Testis (tissue), 2 donors: ENCODE measurements at regions not wholly inside any gene's neighbourhood (a gene's known extent, or its start where the extent isn't known, plus 50 kb on each side); places are given as distances from the start of the nearest gene placed in this dataset.

Experiments
- DNase-seq: peaks from one replicate; pipeline ENCODE4 v3.0.0-alpha.2; 2019
- H3K27ac ChIP-seq, 2 donors: fragments of 200-600 bp; sonication (generic); one replicate each; pipeline ENCODE4 v1.5.1; 2019
- H3K27me3 ChIP-seq: fragments of 200-600 bp; sonication (generic); one replicate; pipeline ENCODE4 v1.5.1; 2019
- H3K36me3 ChIP-seq: fragments of 200-600 bp; sonication (generic); one replicate; pipeline ENCODE4 v1.5.1; 2017; ENCODE audit warnings: low read depth; ENCODE audit errors: missing control alignments
- H3K4me1 ChIP-seq: fragments of 200-600 bp; sonication (generic); one replicate; pipeline ENCODE4 v1.5.1; 2019
- H3K4me3 ChIP-seq, 2 donors: fragments of 200-600 bp; sonication (generic); one replicate each; pipeline ENCODE4 v1.5.1; 2017 to 2019
- H3K9me3 ChIP-seq: fragments of 200-600 bp; sonication (generic); one replicate; pipeline ENCODE4 v1.5.1; 2017
- POLR2A ChIP-seq: fragments of 450-650 bp; IDR thresholded peaks from one replicate; pipeline ENCODE4 v1.6.1; 2017; ENCODE audit warnings: antibody characterized with exemption, mild to moderate bottlenecking, moderate library complexity
- WGBS, 2 donors: methylation state at CpG; one replicate each; pipeline ENCODE4 v1.1.5; 2018; 5-methylcytosine and 5-hydroxymethylcytosine counted together
- intact Hi-C: fragments of 100-400 bp; cut with DNase I; formaldehyde crosslinking; loops from one replicate; pipeline ENCODE4 v1.15.1; 2023; ENCODE audit warnings: low total_unique reads
- small RNA-seq, 2 donors: library from RNA; depleted of rRNA; stranded (forward); fragments of <200 nt; gene quantifications; one replicate each; pipeline ENCODE3, GENCODE V24; 2016
- TF ChIP-seq, protein P1 (sequence below), 3 experiments: fragments of 450-650 bp in 2 of 3; fragments of 200-600 bp in 1 of 3; sonication (generic) in 1 of 3; IDR thresholded peaks; one replicate each; pipeline ENCODE4 v1.5.1; 2016 to 2019; ENCODE audit warnings: antibody characterized with exemption in 3 of 3, mild to moderate bottlenecking in 2 of 3, moderate library complexity in 1 of 3

- Histone ChIP-seq H3K4me3 (peak overlapping the region; percentile 55 to 64), H3K9me3 (no peaks in the 10 kb centered on the region), H3K36me3 (no peaks in the 10 kb centered on the region), H3K27me3 (no peaks in the 10 kb centered on the region), H3K27ac (peak overlapping the region; percentile 82 to 83), H3K4me1 (no peaks in the 10 kb centered on the region)
- DNase-seq = no peak
- whole genome bisulfite sequencing, 2 donors = 30 to 46% methylated on average over 2 of the region's 2 CpGs
- TF ChIP-seq POLR2A = no peak
- TF ChIP-seq, protein P1, sequence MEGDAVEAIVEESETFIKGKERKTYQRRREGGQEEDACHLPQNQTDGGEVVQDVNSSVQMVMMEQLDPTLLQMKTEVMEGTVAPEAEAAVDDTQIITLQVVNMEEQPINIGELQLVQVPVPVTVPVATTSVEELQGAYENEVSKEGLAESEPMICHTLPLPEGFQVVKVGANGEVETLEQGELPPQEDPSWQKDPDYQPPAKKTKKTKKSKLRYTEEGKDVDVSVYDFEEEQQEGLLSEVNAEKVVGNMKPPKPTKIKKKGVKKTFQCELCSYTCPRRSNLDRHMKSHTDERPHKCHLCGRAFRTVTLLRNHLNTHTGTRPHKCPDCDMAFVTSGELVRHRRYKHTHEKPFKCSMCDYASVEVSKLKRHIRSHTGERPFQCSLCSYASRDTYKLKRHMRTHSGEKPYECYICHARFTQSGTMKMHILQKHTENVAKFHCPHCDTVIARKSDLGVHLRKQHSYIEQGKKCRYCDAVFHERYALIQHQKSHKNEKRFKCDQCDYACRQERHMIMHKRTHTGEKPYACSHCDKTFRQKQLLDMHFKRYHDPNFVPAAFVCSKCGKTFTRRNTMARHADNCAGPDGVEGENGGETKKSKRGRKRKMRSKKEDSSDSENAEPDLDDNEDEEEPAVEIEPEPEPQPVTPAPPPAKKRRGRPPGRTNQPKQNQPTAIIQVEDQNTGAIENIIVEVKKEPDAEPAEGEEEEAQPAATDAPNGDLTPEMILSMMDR (IDR thresholded peaks at IDR 0.05) = no peak
- intact Hi-C loops = no loop called here
These were observed 50.2 kb upstream of the SLC30A5 start for GRCh38 chr5:69043655-69043996.

Small RNA genes lying in the stretch of these regions (small RNA-seq; reads per million reads assigned to genes)
- 0 reads per million in 2 donors for gene RF00096
- 0 reads per million in 2 donors for gene RN7SKP251
- gene VWA8P1 = 0 reads per million in 2 donors
